GM12878 (cell line): ENCODE measurements at regions not wholly inside any gene's neighbourhood (a gene's known extent, or its start where the extent isn't known, plus 50 kb on each side); places are given as distances from the start of the nearest gene placed in this dataset.

ENCODE experiments used
- ATAC-seq: fragments of 200-7000 bp; cut with Tn5 transposase; 3 replicates; pipeline ENCODE4 v1.9.1; 2020; ENCODE audit warnings: mild to moderate bottlenecking, moderate library complexity
- BruUV-seq: library from RNA; stranded (reverse); fragments of 400-500 nt; replicated peaks from 2 replicates; lab custom pipeline; 2021; lab: Mats Ljungman, UMichigan
- CTCF ChIA-PET: fragments of 300-600 bp; sonication (Branson Sonifier 250); formaldehyde crosslinking; extraction: SDS; loops from one replicate; lab custom pipeline; 2021; ENCODE audit warnings: inconsistent platforms; lab: Yijun Ruan, JAX
- POLR2A ChIA-PET: fragments of 350-600 bp; formaldehyde crosslinking; extraction: SDS; loops from one replicate; lab custom pipeline; 2021; ENCODE audit warnings: inconsistent platforms; lab: Charles Lee
- RAD21 ChIA-PET: fragments of 300-600 bp; sonication (Branson Sonifier 250); formaldehyde crosslinking; loops from one replicate; lab custom pipeline; 2023; ENCODE audit warnings: antibody characterized with exemption; ENCODE audit not compliant: unreplicated experiment; lab: Charles Lee
- SMC1A ChIA-PET: fragments of 300-600 bp; sonication (Branson Sonifier 250); formaldehyde crosslinking; loops from one replicate; lab custom pipeline; 2023; ENCODE audit not compliant: unreplicated experiment, uncharacterized antibody; lab: Charles Lee
- DNase-seq: peaks from one replicate; pipeline ENCODE4 v3.0.0-alpha.2; 2011; ENCODE audit warnings: low read depth, low spot score
- FAIRE-seq: peaks from 3 replicates; lab custom pipeline; 2011; peaks lifted over from hg19 to GRCh38; lab: Jason Lieb, UNC
- H2AFZ ChIP-seq: 2 replicates; pipeline ENCODE4 v1.6.0; 2011; ENCODE audit warnings: low read depth, low read length, control low read depth; ENCODE audit not compliant: control insufficient read depth
- H3K27ac ChIP-seq: 2 replicates; pipeline ENCODE4 v1.5.1; 2011; ENCODE audit warnings: control low read depth; ENCODE audit not compliant: control insufficient read depth, insufficient read depth
- H3K27me3 ChIP-seq, 2 experiments: replicated peaks in 1 of 2; 2 replicates each; pipeline versions ENCODE4 v1.6.0 to v1.6.1; 2011; ENCODE audit warnings: low read length in 1 of 2; ENCODE audit not compliant: control insufficient read depth in 2 of 2, insufficient read depth in 2 of 2
- H3K36me3 ChIP-seq, 2 experiments: 2 replicates each; pipeline ENCODE4 v1.5.1; 2011; ENCODE audit warnings: low read length in 1 of 2; ENCODE audit not compliant: control insufficient read depth in 2 of 2, insufficient read depth in 2 of 2
- H3K4me1 ChIP-seq: 2 replicates; pipeline ENCODE4 v1.6.1; 2011; ENCODE audit warnings: mild to moderate bottlenecking, low read length, moderate library complexity, mixed read lengths; ENCODE audit not compliant: control insufficient read depth, insufficient read depth
- H3K4me2 ChIP-seq: 2 replicates; pipeline ENCODE4 v1.6.0; 2011; ENCODE audit warnings: control low read depth; ENCODE audit not compliant: control insufficient read depth, insufficient read depth
- H3K4me3 ChIP-seq: fragments of 200-600 bp; sonication (generic); 2 replicates; pipeline ENCODE4 v1.5.1; 2016
- H3K79me2 ChIP-seq: 2 replicates; pipeline ENCODE4 v1.6.0; 2011; ENCODE audit warnings: low read length; ENCODE audit not compliant: control insufficient read depth, insufficient read depth
- H3K9ac ChIP-seq: 2 replicates; pipeline ENCODE4 v1.8.0; 2011; ENCODE audit warnings: low read length, control low read depth, mixed read lengths; ENCODE audit not compliant: control insufficient read depth, insufficient read depth
- H3K9me3 ChIP-seq: replicated peaks from 3 replicates; pipeline ENCODE4 v1.5.1; 2011; ENCODE audit warnings: mild to moderate bottlenecking, low read length; ENCODE audit not compliant: control insufficient read depth, insufficient read depth
- H4K20me1 ChIP-seq: 2 replicates; pipeline ENCODE4 v1.6.0; 2011; ENCODE audit not compliant: control insufficient read depth, insufficient read depth
- ATF7 ChIP-seq: fragments of 450-650 bp; IDR thresholded peaks from 2 replicates; pipeline ENCODE4 v1.6.1; 2016; ENCODE audit warnings: low read depth, mild to moderate bottlenecking
- CBX3 ChIP-seq: fragments of 200-600 bp; sonication (generic); IDR thresholded peaks from 2 replicates; pipeline ENCODE4 v1.6.1; 2016; ENCODE audit warnings: low read depth, borderline replicate concordance
- KLF5 ChIP-seq: fragments of 450-650 bp; IDR thresholded peaks from 2 replicates; pipeline ENCODE4 v1.6.1; 2014; ENCODE audit warnings: mild to moderate bottlenecking; ENCODE audit not compliant: partially characterized antibody
- NBN ChIP-seq: fragments of 450-650 bp; IDR thresholded peaks from 2 replicates; pipeline ENCODE4 v1.6.1; 2016
- RELA ChIP-seq: fragments of 450-650 bp; IDR thresholded peaks from 2 replicates; pipeline ENCODE4 v1.8.0; 2014; ENCODE audit warnings: borderline replicate concordance; ENCODE audit not compliant: partially characterized antibody
- WGBS: methylation state at CpG from one replicate; pipeline ENCODE4 v1.1.6; 2016; ENCODE audit warnings: low lambda C conversion rate; ENCODE audit not compliant: insufficient replicate concordance, insufficient coverage; ENCODE audit errors: missing lambda C conversion rate; 5-methylcytosine and 5-hydroxymethylcytosine counted together
- in situ Hi-C: fragments of 300-500 bp; cut with MboI; formaldehyde crosslinking; loops from 9 replicates; pipeline ENCODE4 v1.14.3; 2018; ENCODE audit warnings: mixed read lengths
- intact Hi-C: fragments of 100-400 bp; cut with micrococcal nuclease; formaldehyde crosslinking; loops from one replicate; pipeline ENCODE4 v1.14.2; 2022; ENCODE audit not compliant: unreplicated experiment
- TF ChIP-seq, protein P1 (sequence below): fragments of 450-650 bp; IDR thresholded peaks from 2 replicates; pipeline ENCODE4 v1.6.1; 2018; ENCODE audit warnings: mild to moderate bottlenecking, low read depth, moderate library complexity; ENCODE audit not compliant: partially characterized antibody

GRCh38 chr17:5843366-5844026, 226.7 kb upstream of the WSCD1 start:
- SMC1A ChIA-PET: no interaction called here
- in situ Hi-C loops: no loop called here
- no peak overlapping the region for H3K4me2 ChIP-seq
- H4K20me1 ChIP-seq: no peaks in the 10 kb centered on the region
- no TSS peak for BruUV-seq
- no peak for ATAC-seq
- POLR2A ChIA-PET: interaction anchor here (0.6 kb wide), 1 partner anchor 372 kb away, joined by 3 read pairs; no protein-coding TSS in a partner anchor
- RAD21 ChIA-PET: no interaction called here
- H2AFZ ChIP-seq: no peak overlapping the region
- no peak overlapping the region for H3K27ac ChIP-seq
- no peak overlapping the region for H3K9ac ChIP-seq
- TF ChIP-seq, protein P1, sequence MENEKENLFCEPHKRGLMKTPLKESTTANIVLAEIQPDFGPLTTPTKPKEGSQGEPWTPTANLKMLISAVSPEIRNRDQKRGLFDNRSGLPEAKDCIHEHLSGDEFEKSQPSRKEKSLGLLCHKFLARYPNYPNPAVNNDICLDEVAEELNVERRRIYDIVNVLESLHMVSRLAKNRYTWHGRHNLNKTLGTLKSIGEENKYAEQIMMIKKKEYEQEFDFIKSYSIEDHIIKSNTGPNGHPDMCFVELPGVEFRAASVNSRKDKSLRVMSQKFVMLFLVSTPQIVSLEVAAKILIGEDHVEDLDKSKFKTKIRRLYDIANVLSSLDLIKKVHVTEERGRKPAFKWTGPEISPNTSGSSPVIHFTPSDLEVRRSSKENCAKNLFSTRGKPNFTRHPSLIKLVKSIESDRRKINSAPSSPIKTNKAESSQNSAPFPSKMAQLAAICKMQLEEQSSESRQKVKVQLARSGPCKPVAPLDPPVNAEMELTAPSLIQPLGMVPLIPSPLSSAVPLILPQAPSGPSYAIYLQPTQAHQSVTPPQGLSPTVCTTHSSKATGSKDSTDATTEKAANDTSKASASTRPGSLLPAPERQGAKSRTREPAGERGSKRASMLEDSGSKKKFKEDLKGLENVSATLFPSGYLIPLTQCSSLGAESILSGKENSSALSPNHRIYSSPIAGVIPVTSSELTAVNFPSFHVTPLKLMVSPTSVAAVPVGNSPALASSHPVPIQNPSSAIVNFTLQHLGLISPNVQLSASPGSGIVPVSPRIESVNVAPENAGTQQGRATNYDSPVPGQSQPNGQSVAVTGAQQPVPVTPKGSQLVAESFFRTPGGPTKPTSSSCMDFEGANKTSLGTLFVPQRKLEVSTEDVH: no peak
- TF ChIP-seq KLF5 (no peak), RELA (no peak), CBX3 (no peak), NBN (no peak), ATF7 (no peak)
- TF ChIP-seq, all 136 proteins: peak for 0
- no peaks in the 10 kb centered on the region for H3K36me3 ChIP-seq
- intact Hi-C loops: no loop called here
- H3K4me1 ChIP-seq: no peaks in the 10 kb centered on the region
- H3K4me3 ChIP-seq: no peak overlapping the region
- 51% methylated on average over 14 of the region's 14 CpGs for WGBS
- no peaks in the 10 kb centered on the region for H3K79me2 ChIP-seq
- FAIRE-seq (no peak), DNase-seq (no peak)
- CTCF ChIA-PET: interaction anchor here (0.7 kb wide), 1 partner anchor 10 kb away, joined by 3 read pairs; no protein-coding TSS in a partner anchor
- no peaks in the 10 kb centered on the region for H3K9me3 ChIP-seq
- no peaks in the 10 kb centered on the region for H3K27me3 ChIP-seq
